GM04503 (cell line): ENCODE measurements at regions not wholly inside any gene's neighbourhood (a gene's known extent, or its start where the extent isn't known, plus 50 kb on each side); places are given as distances from the start of the nearest gene placed in this dataset.

Experiments used
- DNase-seq: peaks from one replicate; pipeline ENCODE4 v3.0.0-alpha.2; 2012; ENCODE audit warnings: low read depth

GRCh38 chr11:122319691-122320620 lies 203.9 kb upstream of the BLID start:
- DNase-seq = no peak

DNA sequence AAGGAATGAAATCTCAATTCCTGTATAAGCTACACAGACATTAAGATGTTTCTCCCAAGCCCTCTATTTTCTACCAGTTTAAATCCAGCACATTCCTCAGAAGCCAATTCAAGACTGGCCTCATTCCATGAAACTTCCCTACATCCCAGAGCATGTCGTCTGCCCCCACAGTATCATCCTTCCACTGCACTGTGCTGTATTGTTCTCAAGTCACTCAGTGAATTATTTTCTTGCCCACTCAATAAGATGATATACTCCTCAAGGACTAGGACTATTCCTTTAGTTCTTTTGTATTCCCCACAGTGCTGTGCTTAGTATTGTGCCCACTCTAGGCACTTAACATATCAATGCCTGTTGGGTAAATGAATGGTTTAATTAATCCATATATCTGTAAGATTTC lies 203.1 kb upstream of the BLID start:
- DNase-seq = no peak

GRCh38 chr11:122317305-122317704 lies 201.3 kb upstream of the BLID start:
- DNase-seq = peak; percentile 40

GRCh38 chr11:122313581-122313980 lies 197.6 kb upstream of the BLID start:
- no peak for DNase-seq

DNA sequence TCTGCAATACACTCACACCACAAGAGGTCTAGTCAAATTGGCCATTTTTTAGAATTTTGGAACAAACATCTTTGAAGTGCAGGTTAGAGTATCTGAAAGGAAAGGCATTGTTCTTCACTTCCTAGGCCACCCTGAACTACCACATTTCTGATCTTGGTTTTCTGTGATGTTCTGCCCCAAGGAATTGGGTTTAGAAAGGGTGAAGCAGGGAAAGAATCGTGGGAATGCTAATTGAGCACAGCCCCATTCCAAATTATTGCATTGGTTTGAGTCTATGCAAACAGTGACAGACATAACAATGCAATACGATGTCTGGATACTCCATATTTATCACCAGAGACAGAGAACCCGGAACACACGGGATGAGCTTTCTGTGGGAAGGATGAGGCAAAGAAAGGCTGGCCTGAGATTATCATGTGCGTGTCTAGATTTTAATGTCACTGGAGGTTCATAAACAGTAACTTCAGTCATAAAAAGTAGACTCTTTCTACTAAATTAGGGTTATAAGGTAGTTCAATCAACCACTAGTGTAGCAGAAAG lies 195.3 kb upstream of the BLID start:
- no peak for DNase-seq

GRCh38 chr11:122310766-122311165 lies 194.8 kb upstream of the BLID start:
- DNase-seq = no peak

DNA sequence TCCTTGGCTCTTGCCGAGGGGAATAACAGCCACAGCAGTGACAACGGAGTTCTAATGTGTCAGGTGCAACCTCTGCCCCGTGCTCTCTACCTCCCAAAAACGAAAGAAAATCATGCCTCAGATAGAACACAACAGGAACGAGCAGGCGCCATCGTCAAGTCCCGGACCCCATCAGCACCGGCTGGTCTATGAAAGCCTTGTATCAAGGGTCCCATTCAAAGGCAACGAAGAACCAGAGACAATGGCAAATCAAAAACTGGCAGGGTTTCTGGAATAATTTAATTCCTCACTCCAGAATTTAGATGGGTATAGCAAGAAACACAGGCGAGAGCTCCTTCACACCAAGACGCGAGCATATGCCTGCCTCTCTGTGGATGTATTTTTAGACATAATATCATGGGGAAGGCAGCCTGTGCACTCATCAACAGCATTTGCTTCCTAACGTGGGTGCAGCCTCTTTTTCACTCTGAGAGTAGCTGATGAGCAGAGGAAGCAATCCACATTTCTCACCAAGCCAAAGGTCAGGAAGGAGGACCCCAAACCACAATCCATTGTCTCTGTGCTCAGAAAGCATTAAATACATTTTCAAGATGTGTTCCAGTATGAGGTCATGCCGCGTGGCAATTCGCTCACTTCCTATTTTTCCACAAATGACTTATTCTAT lies 193.4 kb upstream of the BLID start:
- no peak for DNase-seq

DNA sequence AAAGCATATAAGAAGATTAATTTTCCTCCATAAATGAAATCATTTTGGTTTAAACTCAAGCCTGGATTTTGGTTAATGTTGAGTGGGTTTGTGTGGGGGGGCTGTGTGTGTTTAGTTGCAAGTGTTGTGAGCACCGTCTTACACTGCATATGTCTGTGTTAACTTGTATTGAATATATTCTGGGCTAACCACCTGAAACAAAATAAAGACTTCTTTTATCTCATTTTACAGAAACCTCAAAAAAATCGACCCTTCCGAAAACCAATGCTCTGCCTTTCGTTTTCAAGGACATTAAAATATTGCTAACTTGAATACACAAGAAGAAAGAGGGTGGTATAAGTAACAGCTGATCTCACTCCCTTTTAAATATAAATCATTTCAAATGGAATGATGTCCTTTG lies 192.2 kb upstream of the BLID start:
- DNase-seq = no peak

GRCh38 chr11:122307476-122308035 lies 191.5 kb upstream of the BLID start:
- DNase-seq = no peak

DNA sequence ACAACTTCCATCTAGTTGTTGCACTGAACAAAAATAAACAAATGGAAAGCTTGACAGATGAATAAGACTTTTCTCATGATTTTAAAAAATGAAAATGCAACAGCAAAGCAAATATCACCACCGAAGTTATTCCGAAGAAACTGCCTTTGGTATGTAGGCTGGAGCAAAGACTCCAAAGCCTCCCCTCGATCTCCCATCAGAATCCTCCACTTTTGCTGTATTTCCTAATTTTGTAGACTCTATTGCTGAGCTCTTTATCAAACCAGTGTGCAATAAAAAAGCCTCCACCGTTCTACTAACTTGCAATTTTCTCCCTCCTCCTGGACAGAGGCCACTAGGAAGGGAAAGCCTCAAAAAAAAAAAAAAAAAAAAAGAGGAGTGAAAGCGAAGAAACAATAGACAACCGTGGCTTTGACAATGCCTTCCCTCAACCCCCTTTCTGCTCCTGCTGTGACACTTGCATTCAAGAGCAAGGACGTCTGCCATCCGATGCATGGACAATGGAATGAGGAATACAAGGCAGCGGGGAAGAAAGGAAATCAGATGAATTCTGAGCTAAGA lies 190.9 kb upstream of the BLID start:
- no peak for DNase-seq

GRCh38 chr11:122305426-122306320 lies 189.7 kb upstream of the BLID start:
- no peak for DNase-seq

DNA sequence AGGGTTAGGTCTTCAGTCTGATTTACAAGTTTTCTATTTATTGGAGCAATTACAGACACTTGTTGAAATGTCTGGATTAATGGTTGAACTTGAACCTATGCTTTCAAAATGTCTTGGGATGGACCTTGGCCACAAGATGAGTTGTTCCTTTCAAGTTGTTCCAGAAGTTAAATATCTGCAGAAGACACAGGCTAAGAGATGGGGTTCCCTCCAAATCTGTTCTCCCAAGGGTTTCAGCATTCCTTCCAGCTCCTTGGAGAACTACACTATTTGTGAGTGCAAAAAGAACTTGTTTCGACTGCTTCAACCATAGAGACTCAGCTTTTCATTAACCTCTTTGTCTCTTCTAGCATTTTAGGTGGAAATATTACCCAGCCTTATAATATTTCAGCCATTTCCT lies 189.0 kb upstream of the BLID start:
- no peak for DNase-seq

DNA sequence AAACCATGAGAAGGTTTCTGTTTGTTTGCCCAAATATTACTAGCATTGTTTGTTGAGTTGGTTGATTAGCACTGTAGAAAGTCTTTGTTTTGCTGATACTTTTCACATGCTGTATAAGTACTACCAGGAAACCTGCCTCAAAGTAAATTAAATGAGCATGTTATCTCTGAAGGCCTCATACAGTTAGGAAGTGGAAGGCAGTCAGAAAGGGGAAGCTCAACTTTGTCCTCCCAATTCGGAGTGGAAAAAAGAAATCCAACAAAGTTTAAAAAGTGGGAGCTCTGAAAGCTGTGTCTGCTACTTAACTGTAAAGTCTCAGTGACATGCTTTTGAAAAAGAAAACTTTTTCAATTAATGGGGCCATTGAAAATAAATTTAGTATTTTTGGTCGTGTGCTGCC lies 188.3 kb upstream of the BLID start:
- DNase-seq = no peak

DNA sequence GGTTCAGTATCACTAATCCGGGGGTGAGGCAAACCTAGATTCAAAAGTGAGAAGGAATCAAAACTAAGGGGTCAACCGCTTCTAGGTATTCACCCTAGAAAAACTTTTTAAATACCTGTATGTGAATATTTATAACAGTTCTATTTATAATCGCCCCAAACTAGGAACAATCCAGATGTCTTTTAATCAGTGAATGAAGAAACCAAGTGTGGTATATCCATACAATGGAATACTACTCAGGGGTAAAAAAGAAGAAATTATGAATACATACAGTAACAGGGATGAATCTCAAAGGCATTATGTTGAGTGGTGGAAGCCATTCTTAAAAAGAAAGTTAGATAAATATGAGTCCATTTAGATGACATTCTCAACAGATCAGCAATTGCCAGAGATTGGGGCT lies 178.0 kb upstream of the BLID start:
- DNase-seq = no peak

DNA sequence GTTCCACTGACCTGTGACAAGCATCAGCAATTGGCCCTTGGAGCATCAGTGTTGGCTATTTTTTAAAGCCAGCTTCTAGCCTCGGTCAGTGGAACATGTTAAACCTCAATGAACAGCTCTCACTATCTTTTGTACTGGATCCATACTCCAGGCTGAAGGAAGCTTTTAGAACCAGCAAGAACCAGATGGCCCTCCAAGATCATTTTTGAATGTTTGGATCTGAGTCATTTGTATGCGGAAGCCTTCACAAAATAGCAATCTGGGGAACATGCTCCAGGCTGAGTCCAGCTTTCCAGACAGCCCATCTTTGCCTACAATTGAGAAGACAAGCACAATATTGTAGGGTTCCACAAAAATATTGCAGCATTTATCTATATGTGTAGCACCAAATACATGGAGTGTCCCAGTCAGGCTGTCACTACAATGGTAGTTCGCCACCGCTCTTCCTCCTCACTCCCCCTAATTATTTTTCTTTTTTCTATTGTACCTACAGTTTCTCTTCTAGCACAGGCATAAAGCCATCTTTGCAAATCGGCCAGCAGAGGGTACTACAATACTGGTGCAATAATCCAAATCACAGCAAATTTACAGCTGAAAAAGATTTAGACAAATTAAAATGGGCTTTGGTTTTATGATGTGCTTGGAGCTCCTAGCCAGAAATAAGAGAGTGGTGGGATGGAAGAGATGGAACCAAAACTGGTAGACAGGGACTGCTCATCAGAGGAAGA lies 177.4 kb upstream of the BLID start:
- no peak for DNase-seq

- DNase-seq = no peak
Observed at GRCh38 chr11:122287401-122287800, 171.4 kb upstream of the BLID start.

DNA sequence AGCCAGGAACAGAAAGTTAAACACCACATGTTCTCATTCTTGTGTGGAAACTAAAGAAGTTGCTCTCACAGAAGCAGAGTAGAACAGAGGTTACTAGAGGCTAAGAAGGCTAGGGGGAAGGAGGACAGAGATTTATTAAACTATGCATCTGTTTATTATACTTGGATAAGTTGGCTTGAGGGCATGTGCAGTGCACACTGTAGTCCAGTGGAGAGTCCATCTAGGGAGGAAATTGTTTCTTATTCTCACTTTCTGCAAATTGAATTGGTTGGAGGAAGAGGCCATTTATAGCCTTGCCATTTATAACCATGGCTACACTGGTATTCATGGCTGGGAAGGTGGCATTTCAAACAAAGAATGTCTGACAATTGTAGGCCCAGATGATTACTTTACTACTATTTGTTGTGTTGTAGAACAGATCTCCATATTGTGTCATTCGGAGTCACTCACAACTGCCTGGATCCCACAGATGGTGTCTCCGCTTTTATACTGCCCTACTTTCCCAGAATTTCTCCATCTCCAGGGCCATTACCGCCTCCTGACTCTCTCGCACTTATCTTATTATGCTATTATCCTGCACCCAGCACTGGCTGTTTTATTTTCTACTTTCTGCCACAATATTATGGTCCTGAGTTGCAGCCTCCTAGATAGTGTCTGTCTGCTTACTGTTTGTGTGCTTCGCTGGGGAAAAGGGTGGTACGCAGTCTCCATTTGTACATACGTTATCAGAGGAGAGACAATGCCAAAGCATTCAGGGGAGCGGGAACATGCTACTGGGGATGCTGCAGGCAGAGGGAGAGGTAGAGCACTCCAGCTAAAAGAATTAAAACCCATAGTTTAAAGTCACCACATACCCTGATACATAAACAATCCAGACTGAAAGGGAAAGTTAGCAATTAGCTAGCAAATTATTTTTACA lies 169.3 kb upstream of the BLID start:
- no peak for DNase-seq

GRCh38 chr11:122280870-122281269 lies 164.9 kb upstream of the BLID start:
- DNase-seq = no peak

DNA sequence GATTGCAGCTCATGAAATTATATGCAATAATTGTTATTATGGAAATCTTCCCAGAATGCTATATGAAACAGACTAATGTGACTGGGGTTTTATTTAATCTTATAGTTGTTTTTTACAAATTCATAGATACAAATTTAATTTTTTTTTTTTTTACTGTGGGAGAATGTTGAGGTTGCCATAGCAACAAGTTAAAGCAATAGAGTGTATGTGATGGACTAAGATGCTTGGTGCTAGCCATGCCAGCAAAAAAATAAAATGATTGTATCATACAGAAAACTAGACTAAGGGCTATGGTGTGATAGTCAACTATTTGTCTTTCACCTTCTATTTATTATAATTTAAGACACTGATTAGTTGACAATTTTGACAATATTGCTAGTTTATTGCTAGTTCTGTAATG lies 163.2 kb upstream of the BLID start:
- no peak for DNase-seq

DNA sequence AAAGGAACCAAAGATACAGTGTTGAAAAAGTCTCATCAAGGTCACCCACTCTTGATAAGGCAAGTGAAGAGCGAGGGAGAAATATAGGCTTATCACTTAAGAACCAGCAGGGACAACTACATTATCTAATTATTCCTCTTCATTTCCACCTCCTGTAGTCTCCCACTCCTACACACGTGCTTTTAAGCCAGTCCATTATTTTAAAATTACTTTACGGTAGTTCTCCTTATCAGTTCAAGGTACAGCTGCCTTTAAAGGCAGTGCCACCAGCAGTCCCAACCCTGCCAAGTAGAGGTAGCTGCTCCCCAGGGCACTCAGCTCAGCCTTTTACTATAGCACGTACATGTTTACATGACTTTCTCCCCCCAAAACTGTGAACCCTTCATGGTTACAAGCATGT lies 161.5 kb upstream of the BLID start:
- DNase-seq = no peak
